Tibial artery (tissue), 4 donors: ENCODE measurements at regions not wholly inside any gene's neighbourhood (a gene's known extent, or its start where the extent isn't known, plus 50 kb on each side); places are given as distances from the start of the nearest gene placed in this dataset.

Source experiments
- DNase-seq, 2 donors: peaks; one replicate each; pipeline ENCODE4 v3.0.0-alpha.2; 2019
- H3K27ac ChIP-seq, 2 donors: fragments of 200-600 bp; sonication (generic) in 1 of 2; 1 replicate in 1 of 2; 2 replicates in 1 of 2; pipeline ENCODE4 v1.5.1; 2018 to 2019; ENCODE audit warnings: mild to moderate bottlenecking in 1 of 2
- H3K27me3 ChIP-seq, 2 donors: fragments of 200-600 bp; sonication (generic) in 1 of 2; one replicate each; pipeline versions ENCODE4 v1.5.1 to v1.6.0; 2016 to 2019
- H3K36me3 ChIP-seq, 3 donors: fragments of 200-600 bp; sonication (generic) in 2 of 3; one replicate each; pipeline ENCODE4 v1.5.1; 2016 to 2019; ENCODE audit warnings: mild to moderate bottlenecking in 2 of 3
- H3K4me1 ChIP-seq, 4 donors: fragments of 200-600 bp; sonication (generic) in 2 of 4; 1 replicate in 3 of 4; 2 replicates in 1 of 4; pipeline ENCODE4 v1.5.1; 2016 to 2019
- H3K4me3 ChIP-seq, 2 donors: fragments of 200-600 bp; sonication (generic) in 1 of 2; 1 replicate in 1 of 2; 2 replicates in 1 of 2; pipeline ENCODE4 v1.5.1; 2018 to 2019; ENCODE audit warnings: mild to moderate bottlenecking in 2 of 2
- H3K9me3 ChIP-seq, 3 donors: fragments of 200-600 bp; sonication (generic) in 1 of 3; one replicate each; pipeline ENCODE4 v1.5.1; 2016 to 2019
- CTCF ChIP-seq, 2 experiments: fragments of 200-600 bp in 1 of 2; fragments of 450-650 bp in 1 of 2; IDR thresholded peaks; one replicate each; pipeline ENCODE4 v1.5.1; 2017 to 2019; ENCODE audit warnings: antibody characterized with exemption in 2 of 2, mild to moderate bottlenecking in 1 of 2, moderate library complexity in 1 of 2
- intact Hi-C: fragments of 100-400 bp; cut with DNase I; formaldehyde crosslinking; loops from one replicate; pipeline ENCODE4 v1.15.0; 2023; ENCODE audit warnings: low total_unique reads

GRCh38 chr12:41795910-41796309 lies 348.8 kb downstream of the GXYLT1 start:
- Histone ChIP-seq H3K27ac (no peak overlapping the region), H3K4me1 (no peaks in the 10 kb centered on the region), H3K4me3 (no peak overlapping the region), H3K36me3 (peaks cover 0 to 5% (median 0%) of the 10 kb centered on the region in 3 donors), H3K27me3 (no peaks in the 10 kb centered on the region), H3K9me3 (peaks cover 0 to 9% (median 5%) of the 10 kb centered on the region in 3 donors)
- TF ChIP-seq CTCF (IDR thresholded peaks at IDR 0.05): no peak
- intact Hi-C loops: no loop called here
- no peak for DNase-seq

GRCh38 chr12:41795051-41795600 lies 349.5 kb downstream of the GXYLT1 start:
- H3K27me3 ChIP-seq: no peaks in the 10 kb centered on the region
- H3K4me3 ChIP-seq: no peak overlapping the region
- no peak for TF ChIP-seq CTCF (IDR thresholded peaks at IDR 0.05)
- no peak overlapping the region for H3K27ac ChIP-seq
- H3K36me3 ChIP-seq: peaks cover 0 to 5% (median 0%) of the 10 kb centered on the region in 3 donors
- no peak for DNase-seq
- H3K4me1 ChIP-seq: no peaks in the 10 kb centered on the region
- intact Hi-C loops: no loop called here
- H3K9me3 ChIP-seq: peaks cover 0 to 16% (median 11%) of the 10 kb centered on the region in 3 donors

- no peak overlapping the region for H3K4me3 ChIP-seq
- no peaks in the 10 kb centered on the region for H3K4me1 ChIP-seq
- intact Hi-C loops: no loop called here
- H3K36me3 ChIP-seq: peaks cover 0 to 5% (median 0%) of the 10 kb centered on the region in 3 donors
- peaks cover 0 to 16% (median 11%) of the 10 kb centered on the region in 3 donors for H3K9me3 ChIP-seq
- no peak for DNase-seq
- TF ChIP-seq CTCF (IDR thresholded peaks at IDR 0.05): no peak
- no peaks in the 10 kb centered on the region for H3K27me3 ChIP-seq
- H3K27ac ChIP-seq: no peak overlapping the region
Measured at GRCh38 chr12:41794336-41794735, 350.3 kb downstream of the GXYLT1 start.

GRCh38 chr12:41784957-41785356 lies 359.7 kb downstream of the GXYLT1 start:
- no peak for TF ChIP-seq CTCF (IDR thresholded peaks at IDR 0.05)
- H3K36me3 ChIP-seq: no peaks in the 10 kb centered on the region
- no peaks in the 10 kb centered on the region for H3K9me3 ChIP-seq
- H3K4me3 ChIP-seq: no peak overlapping the region
- H3K4me1 ChIP-seq: no peaks in the 10 kb centered on the region
- no peak for DNase-seq
- intact Hi-C loops: no loop called here
- H3K27ac ChIP-seq: no peak overlapping the region
- no peaks in the 10 kb centered on the region for H3K27me3 ChIP-seq

GRCh38 chr12:41778934-41779333 lies 365.7 kb downstream of the GXYLT1 start:
- Histone ChIP-seq H3K36me3 (no peaks in the 10 kb centered on the region), H3K27me3 (no peaks in the 10 kb centered on the region), H3K27ac (no peak overlapping the region), H3K4me1 (no peaks in the 10 kb centered on the region), H3K9me3 (no peaks in the 10 kb centered on the region), H3K4me3 (no peak overlapping the region)
- TF ChIP-seq CTCF (IDR thresholded peaks at IDR 0.05): no peak
- no peak for DNase-seq
- intact Hi-C loops: no loop called here
